GM10248 (cell line): ENCODE measurements at regions not wholly inside any gene's neighbourhood (a gene's known extent, or its start where the extent isn't known, plus 50 kb on each side); places are given as distances from the start of the nearest gene placed in this dataset.

Source experiments
- CTCF ChIA-PET: fragments of 300-600 bp; sonication (Branson Sonifier 250); formaldehyde crosslinking; extraction: SDS; loops from one replicate; lab custom pipeline; 2021; ENCODE audit warnings: antibody characterized with exemption; lab: Yijun Ruan, JAX
- POLR2A ChIA-PET: fragments of 350-650 bp; sonication (Branson Sonifier 250); formaldehyde crosslinking; extraction: SDS; loops from one replicate; lab custom pipeline; 2020; ENCODE audit warnings: antibody characterized with exemption; lab: Yijun Ruan, JAX
- DNase-seq: peaks from one replicate; pipeline ENCODE4 v3.0.0; 2012; ENCODE audit errors: extremely low spot score
- TF ChIP-seq, protein P1 (sequence below): IDR thresholded peaks from 2 replicates; pipeline ENCODE4 v1.5.1; 2012; ENCODE audit warnings: mild to moderate bottlenecking, low read depth; ENCODE audit errors: extremely low read depth, missing control alignments, control extremely low read depth

DNA sequence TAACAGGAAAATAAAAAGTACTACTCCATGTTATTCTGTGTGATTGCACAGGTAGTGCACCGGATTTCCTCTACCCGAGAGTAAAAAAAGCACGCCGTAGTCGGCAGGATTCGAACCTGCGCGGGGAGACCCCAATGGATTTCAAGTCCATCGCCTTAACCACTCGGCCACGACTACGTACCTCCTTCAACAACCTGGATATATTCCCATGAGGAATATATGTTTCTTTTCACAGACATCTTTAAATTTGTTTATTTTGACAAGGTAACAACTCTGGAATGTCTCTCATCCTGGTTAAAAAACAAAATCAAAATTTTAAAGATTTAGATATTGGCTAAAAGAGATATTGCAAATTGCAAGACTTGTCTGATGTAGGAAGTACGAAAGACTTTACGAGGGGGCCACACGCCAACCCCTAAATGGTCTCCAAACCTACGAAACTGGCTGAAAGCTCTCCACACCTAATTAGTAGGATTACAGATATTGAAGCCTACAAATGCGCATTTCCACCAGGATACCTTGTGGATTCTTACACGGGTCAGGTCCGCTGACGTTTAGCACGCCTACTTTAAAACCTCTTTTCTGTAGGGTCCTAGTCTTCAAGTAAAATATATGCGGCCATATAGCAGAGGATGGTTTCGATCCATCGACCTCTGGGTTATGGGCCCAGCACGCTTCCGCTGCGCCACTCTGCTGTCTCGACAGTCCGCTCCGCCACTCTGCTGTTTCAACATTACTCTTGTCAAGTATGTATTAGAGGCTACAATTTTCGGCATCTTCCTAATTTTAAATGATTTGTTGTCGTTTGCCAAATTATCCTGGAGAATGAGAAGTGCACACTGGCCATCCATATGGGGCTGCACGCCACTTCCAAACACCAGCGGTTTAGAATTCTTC, 52.2 kb upstream of the BTN3A2 start:
- ChIA-PET CTCF (no interaction called here), POLR2A (interaction anchor here (1.1 kb wide), 1 partner anchor 40 kb away, joined by 4 read pairs; a partner anchor contains a TSS)
- DNase-seq: no peak
- TF ChIP-seq, protein P1, sequence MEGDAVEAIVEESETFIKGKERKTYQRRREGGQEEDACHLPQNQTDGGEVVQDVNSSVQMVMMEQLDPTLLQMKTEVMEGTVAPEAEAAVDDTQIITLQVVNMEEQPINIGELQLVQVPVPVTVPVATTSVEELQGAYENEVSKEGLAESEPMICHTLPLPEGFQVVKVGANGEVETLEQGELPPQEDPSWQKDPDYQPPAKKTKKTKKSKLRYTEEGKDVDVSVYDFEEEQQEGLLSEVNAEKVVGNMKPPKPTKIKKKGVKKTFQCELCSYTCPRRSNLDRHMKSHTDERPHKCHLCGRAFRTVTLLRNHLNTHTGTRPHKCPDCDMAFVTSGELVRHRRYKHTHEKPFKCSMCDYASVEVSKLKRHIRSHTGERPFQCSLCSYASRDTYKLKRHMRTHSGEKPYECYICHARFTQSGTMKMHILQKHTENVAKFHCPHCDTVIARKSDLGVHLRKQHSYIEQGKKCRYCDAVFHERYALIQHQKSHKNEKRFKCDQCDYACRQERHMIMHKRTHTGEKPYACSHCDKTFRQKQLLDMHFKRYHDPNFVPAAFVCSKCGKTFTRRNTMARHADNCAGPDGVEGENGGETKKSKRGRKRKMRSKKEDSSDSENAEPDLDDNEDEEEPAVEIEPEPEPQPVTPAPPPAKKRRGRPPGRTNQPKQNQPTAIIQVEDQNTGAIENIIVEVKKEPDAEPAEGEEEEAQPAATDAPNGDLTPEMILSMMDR: no peak
